IMR-90 (cell line): ENCODE measurements at regions not wholly inside any gene's neighbourhood (a gene's known extent, or its start where the extent isn't known, plus 50 kb on each side); places are given as distances from the start of the nearest gene placed in this dataset.

Experiments
- ATAC-seq: fragments of 200-7000 bp; cut with Tn5 transposase; 2 replicates; pipeline ENCODE4 v1.9.1; 2020; ENCODE audit warnings: low read depth, mild to moderate bottlenecking, moderate library complexity
- BruUV-seq: library from RNA; stranded (reverse); fragments of 400-500 nt; replicated peaks from 2 replicates; lab custom pipeline; 2021; lab: Mats Ljungman, UMichigan
- CTCF ChIA-PET: fragments of 300-600 bp; formaldehyde crosslinking; extraction: SDS; loops from one replicate; lab custom pipeline; 2021; ENCODE audit warnings: antibody characterized with exemption; lab: Yijun Ruan, JAX
- POLR2A ChIA-PET: fragments of 300-600 bp; sonication (Branson Sonifier 250); formaldehyde crosslinking; loops from one replicate; lab custom pipeline; 2022; ENCODE audit warnings: antibody characterized with exemption; ENCODE audit not compliant: unreplicated experiment; lab: Charles Lee
- DNase-seq: peaks from one replicate; pipeline ENCODE4 v3.0.0; 2013
- H2AFZ ChIP-seq: replicated peaks from 2 replicates; pipeline ENCODE3; 2013; ENCODE audit warnings: low read length, mild to moderate bottlenecking; ENCODE audit not compliant: poor library complexity
- H2AK5ac ChIP-seq: 2 replicates; pipeline ENCODE4 v1.6.1; 2013; ENCODE audit warnings: low read depth, low read length, inconsistent platforms
- H2AK9ac ChIP-seq: replicated peaks from 2 replicates; pipeline ENCODE3; 2013; ENCODE audit warnings: mild to moderate bottlenecking, low read depth, low read length, moderate library complexity; ENCODE audit not compliant: poor library complexity
- H2BK120ac ChIP-seq: 2 replicates; pipeline ENCODE4 v1.6.1; 2013; ENCODE audit warnings: low read depth, low read length, inconsistent platforms
- H2BK15ac ChIP-seq: 3 replicates; pipeline ENCODE4 v1.6.1; 2013; ENCODE audit warnings: low read depth, low read length, inconsistent platforms
- H2BK20ac ChIP-seq: 2 replicates; pipeline ENCODE4 v1.6.1; 2013; ENCODE audit warnings: low read depth, mild to moderate bottlenecking, inconsistent platforms, low read length, moderate library complexity
- H2BK5ac ChIP-seq: 2 replicates; pipeline ENCODE4 v1.6.1; 2013; ENCODE audit warnings: mild to moderate bottlenecking, low read depth, low read length, inconsistent platforms; ENCODE audit not compliant: poor library complexity, severe bottlenecking
- H3K14ac ChIP-seq: replicated peaks from 2 replicates; pipeline ENCODE4 v1.6.1; 2013; ENCODE audit warnings: low read depth, low read length, inconsistent platforms
- H3K18ac ChIP-seq: 2 replicates; pipeline ENCODE4 v1.6.1; 2013; ENCODE audit warnings: low read depth, low read length, control low read depth
- H3K23ac ChIP-seq: 2 replicates; pipeline ENCODE4 v1.6.1; 2013; ENCODE audit warnings: low read depth, low read length, inconsistent platforms
- H3K27ac ChIP-seq: 2 replicates; pipeline ENCODE4 v1.5.1; 2013; ENCODE audit warnings: mild to moderate bottlenecking, control low read depth, low read length; ENCODE audit not compliant: insufficient read depth
- H3K27me3 ChIP-seq: 2 replicates; pipeline ENCODE4 v1.6.1; 2013; ENCODE audit warnings: low read length; ENCODE audit not compliant: control insufficient read depth, insufficient read depth
- H3K36me3 ChIP-seq: 2 replicates; pipeline ENCODE4 v1.6.1; 2013; ENCODE audit warnings: low read length, mixed read lengths; ENCODE audit not compliant: control insufficient read depth, insufficient read depth
- H3K4ac ChIP-seq: 2 replicates; pipeline ENCODE4 v1.6.1; 2013; ENCODE audit warnings: low read depth, low read length, inconsistent platforms
- H3K4me1 ChIP-seq: 2 replicates; pipeline ENCODE4 v1.6.1; 2013; ENCODE audit warnings: low read length, mixed read lengths; ENCODE audit not compliant: control insufficient read depth, insufficient read depth
- H3K4me2 ChIP-seq: 2 replicates; pipeline ENCODE4 v1.6.1; 2013; ENCODE audit warnings: low read depth, mild to moderate bottlenecking, control low read depth, low read length, moderate library complexity
- H3K4me3 ChIP-seq: 2 replicates; pipeline ENCODE4 v1.5.1; 2013; ENCODE audit warnings: low read depth, mild to moderate bottlenecking, control low read depth, low read length, moderate library complexity; ENCODE audit not compliant: insufficient read depth
- H3K56ac ChIP-seq: 2 replicates; pipeline ENCODE4 v1.6.1; 2013; ENCODE audit warnings: low read length, inconsistent platforms; ENCODE audit not compliant: insufficient read depth; ENCODE audit errors: extremely low read depth
- H3K79me1 ChIP-seq, 2 experiments: 2 replicates each; pipeline ENCODE4 v1.6.1; 2013; ENCODE audit warnings: low read length in 2 of 2, inconsistent platforms in 1 of 2, low read depth in 1 of 2
- H3K9ac ChIP-seq: 2 replicates; pipeline ENCODE4 v1.6.1; 2013; ENCODE audit warnings: low read depth, low read length, control low read depth
- H3K9me1 ChIP-seq: 2 replicates; pipeline ENCODE4 v1.6.1; 2013; ENCODE audit warnings: low read length, inconsistent platforms; ENCODE audit not compliant: insufficient read depth
- H3K9me3 ChIP-seq: 2 replicates; pipeline ENCODE4 v1.6.1; 2013; ENCODE audit warnings: low read length; ENCODE audit not compliant: control insufficient read depth, insufficient read depth
- H4K20me1 ChIP-seq: 2 replicates; pipeline ENCODE4 v1.6.1; 2013; ENCODE audit warnings: low read length, inconsistent platforms; ENCODE audit not compliant: insufficient read depth
- H4K5ac ChIP-seq: 2 replicates; pipeline ENCODE4 v1.6.1; 2013; ENCODE audit warnings: mild to moderate bottlenecking, low read depth, low read length, control low read depth
- H4K8ac ChIP-seq, 2 experiments: 2 replicates each; pipeline ENCODE4 v1.6.1; 2013; ENCODE audit warnings: low read depth in 2 of 2, low read length in 2 of 2, control low read depth in 1 of 2, inconsistent platforms in 1 of 2
- H4K91ac ChIP-seq: 2 replicates; pipeline ENCODE4 v1.6.1; 2013; ENCODE audit warnings: low read depth, low read length, inconsistent platforms; ENCODE audit not compliant: insufficient read depth
- MAZ ChIP-seq: IDR thresholded peaks from 2 replicates; pipeline ENCODE4 v1.6.1; 2012; ENCODE audit warnings: low read depth, mild to moderate bottlenecking, low read length, improper control_type of control experiment, moderate library complexity, borderline replicate concordance
- NFE2L2 ChIP-seq: fragments of 150-350 bp; IDR thresholded peaks from 2 replicates; pipeline ENCODE4 v1.6.1; 2016; ENCODE audit warnings: low read depth, mild to moderate bottlenecking, low read length
- RCOR1 ChIP-seq: IDR thresholded peaks from 2 replicates; pipeline ENCODE4 v1.6.1; 2012; ENCODE audit warnings: mild to moderate bottlenecking, low read length, improper control_type of control experiment; ENCODE audit not compliant: insufficient replicate concordance
- WGBS, 2 experiments: methylation state at CpG; one replicate each; pipeline versions ENCODE4 v1.1.5 to v1.1.7; 2013; ENCODE audit warnings: missing lambda C conversion rate in 2 of 2; ENCODE audit not compliant: insufficient read length in 1 of 2; ENCODE audit errors: extremely low coverage in 2 of 2; 5-methylcytosine and 5-hydroxymethylcytosine counted together
- dilution Hi-C: fragments of 300-500 bp; cut with HindIII; formaldehyde crosslinking; loops from one replicate; pipeline ENCODE4 v1.14.3; 2018; ENCODE audit warnings: low sequenced_read_pairs; ENCODE audit not compliant: unreplicated experiment
- in situ Hi-C: fragments of 300-500 bp; cut with MboI; formaldehyde crosslinking; loops from 3 replicates; pipeline ENCODE4 v1.14.3; 2019; ENCODE audit warnings: low sequenced_read_pairs, inconsistent platforms, mixed read lengths
- intact Hi-C: fragments of 100-400 bp; cut with micrococcal nuclease; formaldehyde crosslinking; loops from 2 replicates; pipeline ENCODE4 v1.10.0; 2022
- TF ChIP-seq, protein P1 (sequence below): conservative IDR thresholded peaks from 2 replicates; pipeline ENCODE4 v1.5.1; 2012; ENCODE audit warnings: mild to moderate bottlenecking, low read depth, low read length, improper control_type of control experiment

DNA sequence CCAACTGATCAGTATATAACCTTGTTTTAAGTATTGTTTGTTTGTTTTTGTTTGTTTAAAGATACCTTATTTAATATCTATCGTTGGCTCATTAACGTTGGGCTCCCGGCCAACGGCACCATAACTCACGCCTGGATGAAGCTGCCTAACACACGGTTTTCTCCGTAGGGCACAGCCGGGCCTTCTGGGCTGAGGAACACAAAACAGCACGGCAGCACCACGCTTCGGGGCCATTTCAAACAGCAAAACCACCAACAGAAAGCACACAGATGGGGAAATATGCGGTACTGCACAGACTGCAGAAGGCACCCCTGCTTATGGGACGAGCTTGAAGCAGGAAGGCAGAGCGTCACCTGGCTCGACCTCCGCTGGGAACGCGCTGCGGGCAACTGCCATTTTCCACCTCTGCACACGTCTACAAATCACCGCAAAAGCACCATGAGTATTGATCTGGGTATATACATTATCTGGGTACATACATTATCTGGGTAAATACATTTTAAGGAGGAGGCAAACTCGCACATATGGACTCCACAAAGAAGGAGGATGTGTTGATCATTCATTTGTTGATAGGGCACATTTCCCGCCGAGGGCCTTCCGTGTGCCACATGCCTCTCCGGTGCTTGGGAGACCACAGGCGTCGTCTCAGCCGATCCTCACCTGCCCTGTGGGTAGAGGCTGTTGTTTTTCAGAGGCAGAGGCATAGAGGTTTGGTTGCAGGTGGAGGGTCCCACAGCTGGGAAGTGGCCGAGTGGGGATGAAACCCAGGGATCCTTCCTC lies 123.7 kb upstream of the ATP2B2 start:
- Histone ChIP-seq H3K4ac (no peak overlapping the region), H4K20me1 (no peaks in the 10 kb centered on the region), H3K9ac (no peak overlapping the region), H3K23ac (no peak overlapping the region), H3K4me3 (no peak overlapping the region), H3K18ac (no peak overlapping the region), H3K27ac (no peak overlapping the region), H4K8ac (no peak overlapping the region), H3K4me1 (no peaks in the 10 kb centered on the region), H3K79me1 (no peaks in the 10 kb centered on the region), H3K56ac (no peak overlapping the region), H3K36me3 (no peaks in the 10 kb centered on the region), H4K91ac (no peak overlapping the region), H2BK5ac (no peak overlapping the region), H3K27me3 (0 out of 2 replicates have a peak, but pooled peaks cover 1% of the 10 kb centered on the region), H4K5ac (no peak overlapping the region), H2BK20ac (no peak overlapping the region), H2BK120ac (no peak overlapping the region), H2AFZ (no peak overlapping the region), H3K9me3 (no peaks in the 10 kb centered on the region), H3K9me1 (no peaks in the 10 kb centered on the region), H2AK9ac (no peak overlapping the region), H2AK5ac (no peak overlapping the region), H3K4me2 (no peak overlapping the region), H3K14ac (no peak overlapping the region), H2BK15ac (no peak overlapping the region)
- dilution Hi-C loops = no loop called here
- DNase-seq (no peak), ATAC-seq (no peak)
- TF ChIP-seq NFE2L2 = no peak
- TF ChIP-seq, protein P1, sequence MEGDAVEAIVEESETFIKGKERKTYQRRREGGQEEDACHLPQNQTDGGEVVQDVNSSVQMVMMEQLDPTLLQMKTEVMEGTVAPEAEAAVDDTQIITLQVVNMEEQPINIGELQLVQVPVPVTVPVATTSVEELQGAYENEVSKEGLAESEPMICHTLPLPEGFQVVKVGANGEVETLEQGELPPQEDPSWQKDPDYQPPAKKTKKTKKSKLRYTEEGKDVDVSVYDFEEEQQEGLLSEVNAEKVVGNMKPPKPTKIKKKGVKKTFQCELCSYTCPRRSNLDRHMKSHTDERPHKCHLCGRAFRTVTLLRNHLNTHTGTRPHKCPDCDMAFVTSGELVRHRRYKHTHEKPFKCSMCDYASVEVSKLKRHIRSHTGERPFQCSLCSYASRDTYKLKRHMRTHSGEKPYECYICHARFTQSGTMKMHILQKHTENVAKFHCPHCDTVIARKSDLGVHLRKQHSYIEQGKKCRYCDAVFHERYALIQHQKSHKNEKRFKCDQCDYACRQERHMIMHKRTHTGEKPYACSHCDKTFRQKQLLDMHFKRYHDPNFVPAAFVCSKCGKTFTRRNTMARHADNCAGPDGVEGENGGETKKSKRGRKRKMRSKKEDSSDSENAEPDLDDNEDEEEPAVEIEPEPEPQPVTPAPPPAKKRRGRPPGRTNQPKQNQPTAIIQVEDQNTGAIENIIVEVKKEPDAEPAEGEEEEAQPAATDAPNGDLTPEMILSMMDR = no peak
- no peak for TF ChIP-seq RCOR1
- no peak for TF ChIP-seq MAZ
- BruUV-seq = no TSS peak
- in situ Hi-C loops = no loop called here
- 67% methylated on average over 3 of the region's 30 CpGs; no CpG with 5 or more reads in 1 of the 2 experiments for WGBS, 2 experiments
- intact Hi-C loops = no loop called here
- CTCF ChIA-PET = no interaction called here
- POLR2A ChIA-PET = no interaction called here
